ENCODE measurements at regions not wholly inside any gene's neighbourhood (a gene's known extent, or its start where the extent isn't known, plus 50 kb on each side); places are given as distances from the start of the nearest gene placed in this dataset.

DNA sequence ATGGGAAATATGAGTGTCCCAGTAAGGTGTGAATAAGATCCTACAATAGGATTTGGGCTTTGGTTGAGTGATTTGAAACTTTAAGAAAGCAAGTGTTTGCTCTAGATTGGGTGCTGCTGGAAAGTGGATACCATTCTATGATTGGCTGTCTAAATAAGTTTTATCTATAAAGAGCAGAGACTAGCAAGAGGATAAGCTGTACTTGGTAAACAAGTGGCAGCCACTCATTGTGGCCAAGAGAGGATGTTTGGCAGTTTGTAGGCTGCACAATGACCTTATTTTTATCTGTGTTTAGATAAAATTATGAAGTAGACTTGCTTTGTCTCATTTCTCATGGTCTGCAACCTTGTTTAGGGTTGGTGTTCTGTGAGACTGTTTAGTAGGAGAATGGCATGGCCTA, 341.6 kb upstream of the PIK3R1 start:
- DNase-seq (ENCODE audit: low read depth, low spot score): no peak
- H3K4me3 ChIP-seq (replicated peaks in 1 of 2; ENCODE audit: low read depth in 1 of 2, low read length in 2 of 2): no peak overlapping the region
- no peak overlapping the region for H3K4me2 ChIP-seq (ENCODE audit: low read length)
- H3K36me3 ChIP-seq (ENCODE audit: control insufficient read depth in 1 of 2, insufficient read depth in 2 of 2, low read length in 2 of 2): no peaks in the 10 kb centered on the region
- H3K9me3 ChIP-seq (ENCODE audit: control insufficient read depth in 1 of 2, insufficient read depth in 1 of 2, low read depth in 1 of 2, low read length in 2 of 2): no peaks in the 10 kb centered on the region
- H2AFZ ChIP-seq (ENCODE audit: low read depth, low read length, poor library complexity, severe bottlenecking): no peak overlapping the region
- H3K27ac ChIP-seq (ENCODE audit: low read depth, low read length): no peak overlapping the region
- H3K4me1 ChIP-seq (ENCODE audit: control insufficient read depth in 1 of 2, insufficient read depth in 2 of 2, low read length in 2 of 2): no peaks in the 10 kb centered on the region
- H3K9ac ChIP-seq (ENCODE audit: low read length): no peak overlapping the region
- no peaks in the 10 kb centered on the region for H4K20me1 ChIP-seq (ENCODE audit: insufficient read depth)
- ChIA-PET CTCF (no interaction called here), POLR2A (no interaction called here), RAD21 (ENCODE audit: low non-redundant PET in 1 of 2, low total read pairs in 2 of 2, uncharacterized antibody in 2 of 2, unreplicated experiment in 2 of 2) (no interaction called here)
- intact Hi-C loops (cut with micrococcal nuclease): no loop called here
- no peak for ATAC-seq
- no TSS peak for BruUV-seq (replicated peaks)
- no peaks in the 10 kb centered on the region for H3K79me2 ChIP-seq (ENCODE audit: insufficient read depth, low read length)
- TF ChIP-seq, protein P1, sequence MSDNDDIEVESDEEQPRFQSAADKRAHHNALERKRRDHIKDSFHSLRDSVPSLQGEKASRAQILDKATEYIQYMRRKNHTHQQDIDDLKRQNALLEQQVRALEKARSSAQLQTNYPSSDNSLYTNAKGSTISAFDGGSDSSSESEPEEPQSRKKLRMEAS (IDR thresholded peaks at IDR 0.05): no peak
- TF ChIP-seq ZBTB33 (IDR thresholded peaks at IDR 0.05; ENCODE audit: extremely low read depth, insufficient replicate concordance, low read length) (no peak), CEBPB (IDR thresholded peaks at IDR 0.05; ENCODE audit: low read depth) (no peak), ZNF274 (IDR thresholded peaks at IDR 0.05; ENCODE audit: low read depth, low read length) (no peak), EZH2phosphoT487 (IDR thresholded peaks at IDR 0.05; ENCODE audit: borderline replicate concordance) (no peak), TCF7L2 (IDR thresholded peaks at IDR 0.05; ENCODE audit: borderline replicate concordance, extremely low read depth, insufficient read depth, insufficient read length) (no peak), POLR2A (IDR thresholded peaks at IDR 0.05; ENCODE audit: borderline replicate concordance, extremely low read depth, insufficient read depth, insufficient read length) (no peak), ELF1 (IDR thresholded peaks at IDR 0.05; ENCODE audit: borderline replicate concordance, low read depth) (no peak), EGR1 (IDR thresholded peaks at IDR 0.05; ENCODE audit: low read depth) (no peak), SIN3A (IDR thresholded peaks at IDR 0.05; ENCODE audit: low read depth) (no peak), SRF (IDR thresholded peaks at IDR 0.05; ENCODE audit: low read depth) (no peak), CBX3 (IDR thresholded peaks at IDR 0.05; ENCODE audit: low read depth) (no peak), YY1 (IDR thresholded peaks at IDR 0.05; ENCODE audit: extremely low read depth, insufficient replicate concordance, low read depth, low read length) (no peak)
- TF ChIP-seq, protein P2, sequence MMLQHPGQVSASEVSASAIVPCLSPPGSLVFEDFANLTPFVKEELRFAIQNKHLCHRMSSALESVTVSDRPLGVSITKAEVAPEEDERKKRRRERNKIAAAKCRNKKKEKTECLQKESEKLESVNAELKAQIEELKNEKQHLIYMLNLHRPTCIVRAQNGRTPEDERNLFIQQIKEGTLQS (IDR thresholded peaks at IDR 0.05): no peak
- peaks cover 7% of the 10 kb centered on the region; the same call in 1 of the 2 replicates for H3K27me3 ChIP-seq (ENCODE audit: insufficient read depth, low read length)
- no peaks in the 10 kb centered on the region for H3K9me2 ChIP-seq (ENCODE audit: insufficient read depth)
